IPS-18a (cell line): ENCODE measurements at regions not wholly inside any gene's neighbourhood (a gene's known extent, or its start where the extent isn't known, plus 50 kb on each side); places are given as distances from the start of the nearest gene placed in this dataset.

Experiments used
- H3K27ac ChIP-seq: one replicate; pipeline ENCODE4 v1.5.1; 2013; ENCODE audit warnings: low read length
- H3K27me3 ChIP-seq: one replicate; pipeline ENCODE4 v1.6.1; 2013; ENCODE audit warnings: mild to moderate bottlenecking, low read length; ENCODE audit not compliant: control insufficient read depth, insufficient read depth
- H3K36me3 ChIP-seq: one replicate; pipeline ENCODE4 v1.6.1; 2013; ENCODE audit warnings: low read depth, low read length; ENCODE audit not compliant: control insufficient read depth
- H3K4me1 ChIP-seq: one replicate; pipeline ENCODE4 v1.6.1; 2013; ENCODE audit warnings: low read depth, low read length; ENCODE audit not compliant: control insufficient read depth
- H3K4me3 ChIP-seq: one replicate; pipeline ENCODE4 v1.5.1; 2013; ENCODE audit warnings: low read length
- H3K9ac ChIP-seq: one replicate; pipeline ENCODE4 v1.6.1; 2013; ENCODE audit warnings: mild to moderate bottlenecking, low read length, moderate library complexity
- H3K9me3 ChIP-seq: one replicate; pipeline ENCODE4 v1.6.1; 2013; ENCODE audit warnings: low read depth, low read length; ENCODE audit not compliant: control insufficient read depth

- Histone ChIP-seq H3K27me3 (no peaks in the 10 kb centered on the region), H3K9me3 (no peaks in the 10 kb centered on the region), H3K36me3 (no peaks in the 10 kb centered on the region), H3K4me3 (no peak overlapping the region), H3K9ac (no peak overlapping the region), H3K4me1 (peaks cover 6% of the 10 kb centered on the region), H3K27ac (no peak overlapping the region)
Measured at GRCh38 chr20:11200423-11200822, 526.6 kb upstream of the JAG1 start.

GRCh38 chr20:11204926-11205768 is 531.3 kb upstream of the JAG1 start:
- Histone ChIP-seq H3K4me1 (peaks cover 9% of the 10 kb centered on the region), H3K9ac (no peak overlapping the region), H3K4me3 (no peak overlapping the region), H3K27me3 (no peaks in the 10 kb centered on the region), H3K9me3 (no peaks in the 10 kb centered on the region), H3K27ac (no peak overlapping the region), H3K36me3 (no peaks in the 10 kb centered on the region)

GRCh38 chr20:11205769-11206362 is 532.1 kb upstream of the JAG1 start:
- no peak overlapping the region for H3K9ac ChIP-seq
- H3K27ac ChIP-seq = no peak overlapping the region
- no peaks in the 10 kb centered on the region for H3K36me3 ChIP-seq
- H3K4me1 ChIP-seq = peaks cover 9% of the 10 kb centered on the region
- no peaks in the 10 kb centered on the region for H3K27me3 ChIP-seq
- no peak overlapping the region for H3K4me3 ChIP-seq
- H3K9me3 ChIP-seq = no peaks in the 10 kb centered on the region

GRCh38 chr20:11207749-11208502 is 534.1 kb upstream of the JAG1 start:
- H3K36me3 ChIP-seq = no peaks in the 10 kb centered on the region
- no peaks in the 10 kb centered on the region for H3K27me3 ChIP-seq
- peaks cover 7% of the 10 kb centered on the region for H3K4me1 ChIP-seq
- no peak overlapping the region for H3K27ac ChIP-seq
- no peaks in the 10 kb centered on the region for H3K9me3 ChIP-seq
- H3K9ac ChIP-seq = no peak overlapping the region
- H3K4me3 ChIP-seq = no peak overlapping the region

GRCh38 chr20:11210611-11211010 is 536.8 kb upstream of the JAG1 start:
- no peak overlapping the region for H3K27ac ChIP-seq
- H3K36me3 ChIP-seq = no peaks in the 10 kb centered on the region
- no peak overlapping the region for H3K9ac ChIP-seq
- no peak overlapping the region for H3K4me3 ChIP-seq
- H3K27me3 ChIP-seq = no peaks in the 10 kb centered on the region
- no peaks in the 10 kb centered on the region for H3K9me3 ChIP-seq
- peaks cover 5% of the 10 kb centered on the region for H3K4me1 ChIP-seq

- H3K4me1 ChIP-seq = peaks cover 4% of the 10 kb centered on the region
- no peaks in the 10 kb centered on the region for H3K27me3 ChIP-seq
- no peak overlapping the region for H3K27ac ChIP-seq
- no peak overlapping the region for H3K9ac ChIP-seq
- H3K4me3 ChIP-seq = no peak overlapping the region
- H3K36me3 ChIP-seq = no peaks in the 10 kb centered on the region
- H3K9me3 ChIP-seq = no peaks in the 10 kb centered on the region
Measured at GRCh38 chr20:11212272-11212671, 538.5 kb upstream of the JAG1 start.

DNA sequence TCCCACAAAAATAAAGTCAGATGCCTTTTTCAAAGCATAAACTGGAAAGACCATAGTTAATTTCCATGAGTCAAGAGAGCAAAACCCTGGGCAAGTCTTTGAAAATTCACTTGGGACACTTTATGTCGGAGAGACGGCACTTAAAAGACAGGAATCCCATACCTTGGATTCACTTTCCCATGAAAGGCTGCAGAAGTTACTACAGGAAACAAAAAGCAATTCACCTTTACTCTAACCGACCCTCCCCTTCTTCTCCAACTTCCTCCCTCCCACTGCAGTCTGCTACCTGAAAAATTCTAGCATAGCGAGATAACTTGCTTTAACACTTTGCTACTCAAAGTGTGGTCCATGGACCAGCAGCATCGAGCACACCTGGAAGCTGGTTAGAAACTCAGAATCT is 539.1 kb upstream of the JAG1 start:
- Histone ChIP-seq H3K36me3 (no peaks in the 10 kb centered on the region), H3K27me3 (no peaks in the 10 kb centered on the region), H3K9me3 (no peaks in the 10 kb centered on the region), H3K4me1 (peaks cover 4% of the 10 kb centered on the region), H3K9ac (no peak overlapping the region), H3K27ac (no peak overlapping the region), H3K4me3 (no peak overlapping the region)

DNA sequence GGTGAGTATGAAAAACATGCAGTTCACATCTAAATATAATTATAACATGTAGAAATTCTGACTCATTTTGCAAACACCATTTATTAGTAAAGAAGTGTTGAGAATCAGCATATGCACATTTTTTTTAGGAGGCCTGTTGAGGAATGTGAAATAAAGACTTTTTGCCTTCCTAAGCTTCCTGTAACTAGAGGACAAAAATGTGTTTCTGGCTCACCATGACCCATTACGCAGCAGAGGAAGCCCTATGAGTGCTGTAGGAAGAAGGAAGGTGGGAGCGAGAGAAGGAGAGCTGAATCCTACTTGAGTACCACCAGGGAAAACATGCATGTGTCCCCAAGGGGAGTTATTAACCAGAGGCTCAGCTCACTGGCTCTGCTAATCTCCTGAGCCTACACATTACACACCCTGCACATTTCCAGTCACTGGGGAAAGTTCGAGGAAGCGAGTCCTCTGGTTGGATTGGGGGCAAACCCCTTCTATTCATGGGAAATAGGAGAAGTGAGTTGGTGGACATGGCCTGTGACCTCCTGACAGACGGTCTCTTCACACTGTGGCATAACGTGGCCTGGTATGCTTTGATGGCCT is 540.5 kb upstream of the JAG1 start:
- Histone ChIP-seq H3K4me3 (no peak overlapping the region), H3K4me1 (peaks cover 4% of the 10 kb centered on the region), H3K27ac (no peak overlapping the region), H3K9ac (no peak overlapping the region), H3K9me3 (no peaks in the 10 kb centered on the region), H3K36me3 (no peaks in the 10 kb centered on the region), H3K27me3 (no peaks in the 10 kb centered on the region)

- Histone ChIP-seq H3K27me3 (no peaks in the 10 kb centered on the region), H3K27ac (no peak overlapping the region), H3K9ac (no peak overlapping the region)
Measured at GRCh38 chr20:11216451-11217314, 542.9 kb upstream of the JAG1 start.

GRCh38 chr20:11217326-11218172 is 543.8 kb upstream of the JAG1 start:
- Histone ChIP-seq H3K27ac (no peak overlapping the region), H3K9ac (no peak overlapping the region)

More at GRCh38 chr20:11216451-11217314, 542.9 kb upstream of the JAG1 start:
- Histone ChIP-seq H3K4me3 (no peak overlapping the region), H3K36me3 (no peaks in the 10 kb centered on the region), H3K4me1 (peaks cover 4% of the 10 kb centered on the region), H3K9me3 (no peaks in the 10 kb centered on the region)

More at GRCh38 chr20:11217326-11218172, 543.8 kb upstream of the JAG1 start:
- Histone ChIP-seq H3K4me3 (no peak overlapping the region), H3K9me3 (no peaks in the 10 kb centered on the region), H3K4me1 (peaks cover 4% of the 10 kb centered on the region), H3K27me3 (no peaks in the 10 kb centered on the region), H3K36me3 (no peaks in the 10 kb centered on the region)
